ENCODE measurements at regions not wholly inside any gene's neighbourhood (a gene's known extent, or its start where the extent isn't known, plus 50 kb on each side); places are given as distances from the start of the nearest gene placed in this dataset.
"Not testable (repeated sequence)": the region's sequence is repeated elsewhere in the genome, so short reads cannot be mapped to it uniquely, and the experiment has no call there.

GRCh38 chr2:192571636-192572035 is 376.9 kb upstream of the TMEFF2 start:
- no peak for DNase-seq (ENCODE audit: low read depth in 4 of 4, low spot score in 3 of 4)

DNA sequence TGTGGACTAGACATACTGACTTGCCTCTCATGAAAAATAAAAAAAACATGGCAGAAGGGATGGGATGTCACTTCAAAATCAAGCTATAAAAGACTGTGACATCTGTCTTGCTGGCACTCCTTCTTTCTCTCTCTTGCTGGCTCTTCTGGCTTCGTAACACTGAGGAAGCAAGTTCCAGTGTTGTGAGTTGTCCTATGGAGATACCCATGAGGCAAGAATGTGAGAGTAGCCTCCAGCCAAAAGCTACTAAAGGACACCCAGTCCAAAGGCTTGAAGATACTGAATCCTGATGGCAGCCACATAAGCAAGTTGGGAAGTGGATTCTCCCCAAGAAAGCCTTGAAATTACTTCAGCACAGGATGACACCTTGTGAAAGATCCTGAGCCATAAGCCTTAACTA is 376.1 kb upstream of the TMEFF2 start:
- no peak for DNase-seq (ENCODE audit: low read depth in 4 of 4, low spot score in 3 of 4)

GRCh38 chr2:192566863-192567262 is 372.1 kb upstream of the TMEFF2 start:
- DNase-seq (ENCODE audit: low read depth in 4 of 4, low spot score in 3 of 4) = no peak

GRCh38 chr2:192560326-192560725 is 365.6 kb upstream of the TMEFF2 start:
- no peak for DNase-seq (ENCODE audit: low read depth in 4 of 4, low spot score in 3 of 4)

GRCh38 chr2:192559587-192559986 is 364.9 kb upstream of the TMEFF2 start:
- DNase-seq (ENCODE audit: low read depth in 4 of 4, low spot score in 3 of 4) = no peak

GRCh38 chr2:192558637-192559036 is 363.9 kb upstream of the TMEFF2 start:
- no peak for DNase-seq (ENCODE audit: low read depth in 4 of 4, low spot score in 3 of 4)

DNA sequence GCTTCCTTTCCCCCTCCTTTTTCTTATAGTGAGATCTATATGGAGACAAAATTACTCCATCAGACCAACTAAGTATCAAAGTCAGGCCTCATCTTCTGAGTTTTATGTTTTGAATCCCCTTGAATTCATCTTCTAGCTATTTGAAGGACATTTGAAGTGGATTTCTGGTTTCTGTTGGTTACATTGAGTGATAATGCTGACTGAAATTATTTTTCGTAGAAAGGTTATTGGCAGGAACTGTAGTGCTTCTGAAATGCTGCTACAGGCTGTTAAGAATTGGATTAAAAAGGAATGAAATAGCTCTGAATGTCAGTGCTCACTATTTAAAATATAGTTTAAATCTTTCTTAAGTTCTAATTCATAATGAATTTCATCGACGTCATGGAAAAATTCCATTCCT is 361.0 kb upstream of the TMEFF2 start:
- no peak for DNase-seq (ENCODE audit: low read depth in 4 of 4, low spot score in 3 of 4)

- no peak for DNase-seq (ENCODE audit: low read depth in 4 of 4, low spot score in 3 of 4)
These were observed 357.0 kb upstream of the TMEFF2 start for GRCh38 chr2:192551760-192552159.

GRCh38 chr2:192546565-192546964 is 351.8 kb upstream of the TMEFF2 start:
- DNase-seq (ENCODE audit: low read depth in 4 of 4, low spot score in 3 of 4) = no peak

GRCh38 chr2:192544371-192544955 is 349.7 kb upstream of the TMEFF2 start:
- DNase-seq (ENCODE audit: low read depth in 4 of 4, low spot score in 3 of 4) = no peak

DNA sequence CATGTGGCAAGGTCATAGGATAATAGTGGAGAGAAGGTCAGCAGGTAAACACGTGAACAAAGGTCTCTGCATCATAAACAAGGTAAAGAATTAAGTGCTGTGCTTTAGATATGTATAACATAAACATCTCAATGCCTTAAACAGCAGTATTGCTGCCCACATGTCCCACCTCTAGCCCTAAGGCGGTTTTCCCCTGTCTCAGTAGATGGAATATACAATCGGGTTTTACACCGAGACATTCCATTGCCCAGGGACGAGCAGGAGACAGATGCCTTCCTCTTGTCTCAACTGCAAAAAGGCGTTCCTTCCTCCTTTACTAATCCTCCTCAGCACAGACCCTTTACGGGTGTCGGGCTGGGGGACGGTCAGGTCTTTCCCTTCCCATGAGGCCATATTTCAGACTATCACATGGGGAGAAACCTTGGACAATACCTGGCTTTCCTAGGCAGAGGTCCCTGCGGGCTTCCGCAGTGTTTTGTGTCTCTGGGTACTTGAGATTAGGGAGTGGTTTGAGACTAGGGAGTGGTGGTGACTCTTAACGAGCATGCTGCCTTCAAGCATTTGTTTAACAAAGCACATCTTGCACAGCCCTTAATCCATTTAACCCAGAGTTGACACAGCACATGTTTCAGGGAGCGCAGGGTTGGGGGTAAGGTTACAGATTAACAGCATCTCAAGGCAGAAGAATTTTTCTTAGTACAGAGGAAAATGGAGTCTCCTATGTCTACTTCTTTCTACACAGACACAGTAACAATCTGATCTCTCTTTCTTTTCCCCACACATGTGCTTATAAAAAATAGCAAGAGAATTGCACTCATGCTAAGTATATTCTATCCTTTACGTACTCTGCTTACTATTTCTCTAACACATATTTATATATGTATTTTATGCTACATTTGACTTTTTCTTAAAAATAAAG is 347.7 kb upstream of the TMEFF2 start:
- not testable (repeated sequence) for DNase-seq (ENCODE audit: low read depth in 4 of 4, low spot score in 3 of 4)

- DNase-seq (ENCODE audit: low read depth in 4 of 4, low spot score in 3 of 4) = no peak
These were observed 344.6 kb upstream of the TMEFF2 start for GRCh38 chr2:192539306-192539705.

- DNase-seq (ENCODE audit: low read depth in 4 of 4, low spot score in 3 of 4) = no peak
These were observed 342.3 kb upstream of the TMEFF2 start for GRCh38 chr2:192536922-192537624.

- no peak for DNase-seq (ENCODE audit: low read depth in 4 of 4, low spot score in 3 of 4)
These were observed 341.5 kb upstream of the TMEFF2 start for GRCh38 chr2:192535956-192536921.

GRCh38 chr2:192534072-192534471 is 339.3 kb upstream of the TMEFF2 start:
- DNase-seq (ENCODE audit: low read depth in 4 of 4, low spot score in 3 of 4) = no peak

- not testable (repeated sequence) for DNase-seq (ENCODE audit: low read depth in 4 of 4, low spot score in 3 of 4)
These were observed 330.0 kb upstream of the TMEFF2 start for GRCh38 chr2:192524642-192525251.

DNA sequence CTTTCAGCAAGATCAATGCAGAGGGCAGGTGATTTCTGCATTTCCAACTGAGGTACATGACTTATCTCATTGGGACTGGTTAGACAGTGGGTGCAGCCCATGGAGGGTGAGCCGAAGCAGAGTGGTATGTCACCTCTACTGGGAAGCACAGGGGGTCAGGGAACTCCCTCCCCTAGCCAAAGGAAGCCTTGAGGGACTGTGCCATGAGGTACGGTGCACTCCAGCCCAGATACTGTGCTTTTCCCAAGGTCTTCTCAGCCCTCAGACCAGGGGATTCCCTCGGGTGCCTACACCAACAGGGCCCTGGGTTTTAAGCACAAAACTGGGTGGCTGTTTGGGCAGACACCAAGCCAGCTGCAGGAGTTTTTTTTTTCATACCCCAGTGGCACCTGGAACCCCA is 329.5 kb upstream of the TMEFF2 start:
- DNase-seq (ENCODE audit: low read depth in 4 of 4, low spot score in 3 of 4) = not testable (repeated sequence)

GRCh38 chr2:192515937-192516336 is 321.2 kb upstream of the TMEFF2 start:
- DNase-seq (ENCODE audit: low read depth in 4 of 4, low spot score in 3 of 4) = no peak

DNA sequence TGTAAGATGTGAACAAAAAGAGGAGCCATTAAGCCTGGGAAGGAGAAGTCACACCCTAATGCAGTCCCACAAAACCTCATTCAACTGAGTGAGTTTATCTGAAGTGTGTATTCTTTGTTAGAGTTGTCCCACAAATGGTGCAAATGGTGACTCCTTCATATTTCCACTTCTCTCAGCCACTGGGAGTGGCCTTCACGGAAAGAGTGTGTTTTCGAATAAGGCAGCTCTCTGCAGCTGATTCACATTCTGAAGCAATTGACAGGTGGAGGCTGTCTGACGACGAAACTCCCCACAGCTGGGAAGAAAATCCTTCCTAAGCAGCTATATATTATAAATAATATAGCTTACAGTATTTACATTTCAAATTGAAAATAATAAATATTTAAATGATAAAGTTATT is 318.8 kb upstream of the TMEFF2 start:
- no peak for DNase-seq (ENCODE audit: low read depth in 4 of 4, low spot score in 3 of 4)
